GM12878 (cell line): ENCODE measurements at regions not wholly inside any gene's neighbourhood (a gene's known extent, or its start where the extent isn't known, plus 50 kb on each side); places are given as distances from the start of the nearest gene placed in this dataset.

ENCODE experiments used
- ATAC-seq: fragments of 200-7000 bp; cut with Tn5 transposase; 3 replicates; pipeline ENCODE4 v1.9.1; 2020; ENCODE audit warnings: mild to moderate bottlenecking, moderate library complexity
- BruUV-seq: library from RNA; stranded (reverse); fragments of 400-500 nt; replicated peaks from 2 replicates; lab custom pipeline; 2021; lab: Mats Ljungman, UMichigan
- CTCF ChIA-PET: fragments of 300-600 bp; sonication (Branson Sonifier 250); formaldehyde crosslinking; extraction: SDS; loops from one replicate; lab custom pipeline; 2021; ENCODE audit warnings: inconsistent platforms; lab: Yijun Ruan, JAX
- POLR2A ChIA-PET: fragments of 350-600 bp; formaldehyde crosslinking; extraction: SDS; loops from one replicate; lab custom pipeline; 2021; ENCODE audit warnings: inconsistent platforms; lab: Charles Lee
- RAD21 ChIA-PET: fragments of 300-600 bp; sonication (Branson Sonifier 250); formaldehyde crosslinking; loops from one replicate; lab custom pipeline; 2023; ENCODE audit warnings: antibody characterized with exemption; ENCODE audit not compliant: unreplicated experiment; lab: Charles Lee
- SMC1A ChIA-PET: fragments of 300-600 bp; sonication (Branson Sonifier 250); formaldehyde crosslinking; loops from one replicate; lab custom pipeline; 2023; ENCODE audit not compliant: unreplicated experiment, uncharacterized antibody; lab: Charles Lee
- DNase-seq: peaks from one replicate; pipeline ENCODE4 v3.0.0-alpha.2; 2011; ENCODE audit warnings: low read depth, low spot score
- FAIRE-seq: peaks from 3 replicates; lab custom pipeline; 2011; peaks lifted over from hg19 to GRCh38; lab: Jason Lieb, UNC
- H2AFZ ChIP-seq: 2 replicates; pipeline ENCODE4 v1.6.0; 2011; ENCODE audit warnings: low read depth, low read length, control low read depth; ENCODE audit not compliant: control insufficient read depth
- H3K27ac ChIP-seq: 2 replicates; pipeline ENCODE4 v1.5.1; 2011; ENCODE audit warnings: control low read depth; ENCODE audit not compliant: control insufficient read depth, insufficient read depth
- H3K27me3 ChIP-seq, 2 experiments: replicated peaks in 1 of 2; 2 replicates each; pipeline versions ENCODE4 v1.6.0 to v1.6.1; 2011; ENCODE audit warnings: low read length in 1 of 2; ENCODE audit not compliant: control insufficient read depth in 2 of 2, insufficient read depth in 2 of 2
- H3K36me3 ChIP-seq, 2 experiments: 2 replicates each; pipeline ENCODE4 v1.5.1; 2011; ENCODE audit warnings: low read length in 1 of 2; ENCODE audit not compliant: control insufficient read depth in 2 of 2, insufficient read depth in 2 of 2
- H3K4me1 ChIP-seq: 2 replicates; pipeline ENCODE4 v1.6.1; 2011; ENCODE audit warnings: mild to moderate bottlenecking, low read length, moderate library complexity, mixed read lengths; ENCODE audit not compliant: control insufficient read depth, insufficient read depth
- H3K4me2 ChIP-seq: 2 replicates; pipeline ENCODE4 v1.6.0; 2011; ENCODE audit warnings: control low read depth; ENCODE audit not compliant: control insufficient read depth, insufficient read depth
- H3K4me3 ChIP-seq: fragments of 200-600 bp; sonication (generic); 2 replicates; pipeline ENCODE4 v1.5.1; 2016
- H3K79me2 ChIP-seq: 2 replicates; pipeline ENCODE4 v1.6.0; 2011; ENCODE audit warnings: low read length; ENCODE audit not compliant: control insufficient read depth, insufficient read depth
- H3K9ac ChIP-seq: 2 replicates; pipeline ENCODE4 v1.8.0; 2011; ENCODE audit warnings: low read length, control low read depth, mixed read lengths; ENCODE audit not compliant: control insufficient read depth, insufficient read depth
- H3K9me3 ChIP-seq: replicated peaks from 3 replicates; pipeline ENCODE4 v1.5.1; 2011; ENCODE audit warnings: mild to moderate bottlenecking, low read length; ENCODE audit not compliant: control insufficient read depth, insufficient read depth
- H4K20me1 ChIP-seq: 2 replicates; pipeline ENCODE4 v1.6.0; 2011; ENCODE audit not compliant: control insufficient read depth, insufficient read depth
- ATF7 ChIP-seq: fragments of 450-650 bp; IDR thresholded peaks from 2 replicates; pipeline ENCODE4 v1.6.1; 2016; ENCODE audit warnings: low read depth, mild to moderate bottlenecking
- CBX5 ChIP-seq: sonication (generic); IDR thresholded peaks from 2 replicates; pipeline ENCODE4 v1.6.1; 2016; ENCODE audit warnings: low read depth, moderate library complexity, mild to moderate bottlenecking, inconsistent platforms
- CREB1 ChIP-seq: IDR thresholded peaks from 2 replicates; pipeline ENCODE4 v1.6.1; 2012; ENCODE audit warnings: low read depth, mild to moderate bottlenecking, inconsistent platforms
- EZH2 ChIP-seq: IDR thresholded peaks from 2 replicates; pipeline ENCODE4 v1.6.1; 2012; ENCODE audit warnings: low read depth, mild to moderate bottlenecking, control low read depth, inconsistent platforms, low read length, borderline replicate concordance; ENCODE audit not compliant: control insufficient read depth
- LARP7 ChIP-seq: fragments of 450-650 bp; IDR thresholded peaks from 2 replicates; pipeline ENCODE4 v1.6.1; 2017; ENCODE audit warnings: mild to moderate bottlenecking
- MEF2A ChIP-seq: IDR thresholded peaks from 2 replicates; pipeline ENCODE4 v1.6.1; 2011; ENCODE audit warnings: low read depth, mild to moderate bottlenecking, low read length, moderate library complexity; ENCODE audit not compliant: insufficient read depth
- RAD21 ChIP-seq: IDR thresholded peaks from 2 replicates; pipeline ENCODE4 v1.6.1; 2011; ENCODE audit warnings: mild to moderate bottlenecking, low read depth, low read length, moderate library complexity; ENCODE audit not compliant: insufficient read depth
- RCOR1 ChIP-seq: conservative IDR thresholded peaks from 2 replicates; pipeline ENCODE4 v1.6.1; 2012; ENCODE audit warnings: low read depth, low read length, improper control_type of control experiment
- RUNX3 ChIP-seq: IDR thresholded peaks from 2 replicates; pipeline ENCODE4 v1.6.1; 2012; ENCODE audit warnings: low read length, inconsistent platforms
- SMC3 ChIP-seq: IDR thresholded peaks from 2 replicates; pipeline ENCODE4 v1.6.1; 2011; ENCODE audit warnings: low read length, improper control_type of control experiment, borderline replicate concordance
- STAT1 ChIP-seq: fragments of 450-650 bp; conservative IDR thresholded peaks from 2 replicates; pipeline ENCODE4 v1.6.1; 2014; ENCODE audit warnings: antibody characterized with exemption, mild to moderate bottlenecking
- ZNF622 ChIP-seq: fragments of 450-650 bp; IDR thresholded peaks from 2 replicates; pipeline ENCODE4 v1.6.1; 2017; ENCODE audit warnings: mild to moderate bottlenecking, inconsistent platforms
- ZNF687 ChIP-seq: fragments of 450-650 bp; IDR thresholded peaks from 2 replicates; pipeline ENCODE4 v1.6.1; 2017; ENCODE audit warnings: mild to moderate bottlenecking, moderate library complexity
- WGBS: methylation state at CpG from one replicate; pipeline ENCODE4 v1.1.6; 2016; ENCODE audit warnings: low lambda C conversion rate; ENCODE audit not compliant: insufficient replicate concordance, insufficient coverage; ENCODE audit errors: missing lambda C conversion rate; 5-methylcytosine and 5-hydroxymethylcytosine counted together
- in situ Hi-C: fragments of 300-500 bp; cut with MboI; formaldehyde crosslinking; loops from 9 replicates; pipeline ENCODE4 v1.14.3; 2018; ENCODE audit warnings: mixed read lengths
- intact Hi-C: fragments of 100-400 bp; cut with micrococcal nuclease; formaldehyde crosslinking; loops from one replicate; pipeline ENCODE4 v1.14.2; 2022; ENCODE audit not compliant: unreplicated experiment
- TF ChIP-seq, protein P1 (sequence below), 3 experiments: IDR thresholded peaks in 2 of 3; conservative IDR thresholded peaks in 1 of 3; 2 replicates each; pipeline ENCODE4 v1.5.1; 2011; ENCODE audit warnings: low read depth in 3 of 3, low read length in 3 of 3, mild to moderate bottlenecking in 3 of 3, control low read depth in 2 of 3, moderate library complexity in 2 of 3, inconsistent platforms in 1 of 3, mixed read lengths in 1 of 3; ENCODE audit not compliant: control insufficient read depth in 2 of 3, insufficient read depth in 1 of 3; ENCODE audit errors: extremely low read depth in 1 of 3

- no peak for TF ChIP-seq ZNF687
- no peak for TF ChIP-seq EZH2
- TF ChIP-seq STAT1, result no peak
Measured at GRCh38 chr17:72477491-72477890, 356.7 kb downstream of the SOX9 start (continued).

DNA sequence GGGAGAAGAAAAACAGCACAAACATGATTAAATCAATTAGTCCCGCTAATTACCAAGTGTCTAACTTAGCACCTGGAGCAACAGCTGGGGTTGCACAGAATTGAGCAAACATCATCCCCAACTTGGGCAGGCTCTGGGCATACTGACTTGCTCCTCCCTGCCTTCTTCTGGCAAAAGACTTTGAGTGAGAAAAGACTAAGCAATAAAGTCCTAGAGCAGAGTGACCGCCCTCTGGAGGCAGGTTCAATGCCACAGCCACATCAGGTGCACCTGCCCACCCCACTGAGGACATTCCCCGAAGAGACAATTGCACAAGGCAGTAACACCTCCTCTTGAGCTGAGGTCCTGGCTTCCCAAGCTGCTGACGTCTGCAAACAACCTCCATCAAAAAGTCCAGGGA is 358.3 kb downstream of the SOX9 start:
- TF ChIP-seq SMC3 (peak; percentile 42; the same call in 1 of the 2 replicates), MEF2A (no peak), CBX5 (no peak), LARP7 (no peak), RUNX3 (no peak), RCOR1 (no peak), ZNF622 (no peak), EZH2 (no peak), CREB1 (no peak), RAD21 (peak; percentile 47; the same call in 1 of the 2 replicates), ATF7 (no peak)
- TF ChIP-seq, protein P1, sequence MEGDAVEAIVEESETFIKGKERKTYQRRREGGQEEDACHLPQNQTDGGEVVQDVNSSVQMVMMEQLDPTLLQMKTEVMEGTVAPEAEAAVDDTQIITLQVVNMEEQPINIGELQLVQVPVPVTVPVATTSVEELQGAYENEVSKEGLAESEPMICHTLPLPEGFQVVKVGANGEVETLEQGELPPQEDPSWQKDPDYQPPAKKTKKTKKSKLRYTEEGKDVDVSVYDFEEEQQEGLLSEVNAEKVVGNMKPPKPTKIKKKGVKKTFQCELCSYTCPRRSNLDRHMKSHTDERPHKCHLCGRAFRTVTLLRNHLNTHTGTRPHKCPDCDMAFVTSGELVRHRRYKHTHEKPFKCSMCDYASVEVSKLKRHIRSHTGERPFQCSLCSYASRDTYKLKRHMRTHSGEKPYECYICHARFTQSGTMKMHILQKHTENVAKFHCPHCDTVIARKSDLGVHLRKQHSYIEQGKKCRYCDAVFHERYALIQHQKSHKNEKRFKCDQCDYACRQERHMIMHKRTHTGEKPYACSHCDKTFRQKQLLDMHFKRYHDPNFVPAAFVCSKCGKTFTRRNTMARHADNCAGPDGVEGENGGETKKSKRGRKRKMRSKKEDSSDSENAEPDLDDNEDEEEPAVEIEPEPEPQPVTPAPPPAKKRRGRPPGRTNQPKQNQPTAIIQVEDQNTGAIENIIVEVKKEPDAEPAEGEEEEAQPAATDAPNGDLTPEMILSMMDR (IDR thresholded peaks at IDR 0.05 in 2 of 3, conservative IDR thresholded peaks at IDR 0.05 in 1 of 3; ENCODE audit: control insufficient read depth in 2 of 3, extremely low read depth in 1 of 3, insufficient read depth in 1 of 3, low read depth in 3 of 3, low read length in 3 of 3), result peak; percentile 16 to 30 (median 16); a peak in 3 of 6 replicates
- SMC1A ChIA-PET, result interaction anchor here (1.0 to 2.2 kb wide), 13 partner anchors 8 to 59 kb away, joined by 3 to 12 read pairs (median 4); no protein-coding TSS in a partner anchor
- no peak overlapping the region for H2AFZ ChIP-seq
- intact Hi-C loops (loop anchor here (1.0 kb wide), 1 partner anchor 36 kb away; no protein-coding TSS in a partner anchor), in situ Hi-C loops (no loop called here)
- DNase-seq (no peak), ATAC-seq (peak; percentile 64), FAIRE-seq (no peak)
- no peak overlapping the region for H3K9ac ChIP-seq
- WGBS, result 36% methylated on average over 4 of the region's 4 CpGs
- no peak overlapping the region for H3K27ac ChIP-seq
- no peaks in the 10 kb centered on the region for H3K36me3 ChIP-seq
- no peak overlapping the region for H3K4me3 ChIP-seq
- RAD21 ChIA-PET, result interaction anchor here (1.0 to 2.2 kb wide), 8 partner anchors 13 to 87 kb away, joined by 3 to 15 read pairs (median 4); no protein-coding TSS in a partner anchor
- H3K27me3 ChIP-seq, result no peaks in the 10 kb centered on the region
- POLR2A ChIA-PET, result interaction anchor here (1.0 to 1.2 kb wide), 3 partner anchors 9 to 60 kb away, joined by 3 to 6 read pairs (median 4); no protein-coding TSS in a partner anchor
- no peaks in the 10 kb centered on the region for H4K20me1 ChIP-seq
- H3K4me1 ChIP-seq, result no peaks in the 10 kb centered on the region
- H3K9me3 ChIP-seq, result peaks cover 2% of the 10 kb centered on the region; the same call in 2 of the 3 replicates
- BruUV-seq, result no TSS peak
- CTCF ChIA-PET, result interaction anchor here (0.6 to 4.9 kb wide), 9 partner anchors 10 to 93 kb away, joined by 3 to 23 read pairs (median 7); no protein-coding TSS in a partner anchor
- no peaks in the 10 kb centered on the region for H3K79me2 ChIP-seq
- no peak overlapping the region for H3K4me2 ChIP-seq
